Thyroid gland (tissue), 4 donors: ENCODE measurements at regions not wholly inside any gene's neighbourhood (a gene's known extent, or its start where the extent isn't known, plus 50 kb on each side); places are given as distances from the start of the nearest gene placed in this dataset.

Source experiments
- POLR2A ChIP-seq, 2 donors: fragments of 450-650 bp; IDR thresholded peaks; one replicate each; pipeline ENCODE4 v1.6.1; 2017; ENCODE audit warnings: antibody characterized with exemption in 2 of 2, mild to moderate bottlenecking in 2 of 2, moderate library complexity in 1 of 2
- TF ChIP-seq, protein P1 (sequence below), 6 experiments: fragments of 200-600 bp in 3 of 6; fragments of 450-650 bp in 3 of 6; sonication (generic) in 3 of 6; IDR thresholded peaks; one replicate each; pipeline ENCODE4 v1.5.1; 2016 to 2019; ENCODE audit warnings: antibody characterized with exemption in 6 of 6, mild to moderate bottlenecking in 2 of 6, inconsistent platforms in 1 of 6, moderate library complexity in 1 of 6

DNA sequence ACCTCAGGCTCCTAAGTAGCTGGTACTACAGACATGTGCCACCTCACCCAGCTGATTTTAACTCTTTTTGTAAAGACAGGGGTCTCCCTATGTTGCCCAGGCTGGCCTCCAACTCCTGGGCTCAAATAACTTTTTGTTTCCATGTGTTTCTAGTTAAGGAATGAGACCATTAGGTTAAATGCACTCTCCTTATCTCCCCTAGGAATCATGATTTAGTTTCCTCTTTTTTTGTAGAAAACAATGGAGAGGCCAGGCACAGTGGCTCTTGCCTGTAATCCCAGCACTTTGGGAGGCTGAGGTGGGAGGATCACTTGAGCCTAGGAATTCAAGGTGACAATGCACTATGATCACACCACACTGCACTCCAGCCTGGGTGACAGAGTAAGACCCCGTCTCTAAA is 198.8 kb upstream of the C2CD4B start:
- TF ChIP-seq, protein P1, sequence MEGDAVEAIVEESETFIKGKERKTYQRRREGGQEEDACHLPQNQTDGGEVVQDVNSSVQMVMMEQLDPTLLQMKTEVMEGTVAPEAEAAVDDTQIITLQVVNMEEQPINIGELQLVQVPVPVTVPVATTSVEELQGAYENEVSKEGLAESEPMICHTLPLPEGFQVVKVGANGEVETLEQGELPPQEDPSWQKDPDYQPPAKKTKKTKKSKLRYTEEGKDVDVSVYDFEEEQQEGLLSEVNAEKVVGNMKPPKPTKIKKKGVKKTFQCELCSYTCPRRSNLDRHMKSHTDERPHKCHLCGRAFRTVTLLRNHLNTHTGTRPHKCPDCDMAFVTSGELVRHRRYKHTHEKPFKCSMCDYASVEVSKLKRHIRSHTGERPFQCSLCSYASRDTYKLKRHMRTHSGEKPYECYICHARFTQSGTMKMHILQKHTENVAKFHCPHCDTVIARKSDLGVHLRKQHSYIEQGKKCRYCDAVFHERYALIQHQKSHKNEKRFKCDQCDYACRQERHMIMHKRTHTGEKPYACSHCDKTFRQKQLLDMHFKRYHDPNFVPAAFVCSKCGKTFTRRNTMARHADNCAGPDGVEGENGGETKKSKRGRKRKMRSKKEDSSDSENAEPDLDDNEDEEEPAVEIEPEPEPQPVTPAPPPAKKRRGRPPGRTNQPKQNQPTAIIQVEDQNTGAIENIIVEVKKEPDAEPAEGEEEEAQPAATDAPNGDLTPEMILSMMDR (IDR thresholded peaks at IDR 0.05), result no peak
- TF ChIP-seq POLR2A (IDR thresholded peaks at IDR 0.05), result no peak
